LoVo (cell line): ENCODE measurements at regions not wholly inside any gene's neighbourhood (a gene's known extent, or its start where the extent isn't known, plus 50 kb on each side); places are given as distances from the start of the nearest gene placed in this dataset.

Experiments used
- DNase-seq: peaks from one replicate; pipeline ENCODE4 v3.0.0-alpha.2; 2016; ENCODE audit warnings: low spot score

DNA sequence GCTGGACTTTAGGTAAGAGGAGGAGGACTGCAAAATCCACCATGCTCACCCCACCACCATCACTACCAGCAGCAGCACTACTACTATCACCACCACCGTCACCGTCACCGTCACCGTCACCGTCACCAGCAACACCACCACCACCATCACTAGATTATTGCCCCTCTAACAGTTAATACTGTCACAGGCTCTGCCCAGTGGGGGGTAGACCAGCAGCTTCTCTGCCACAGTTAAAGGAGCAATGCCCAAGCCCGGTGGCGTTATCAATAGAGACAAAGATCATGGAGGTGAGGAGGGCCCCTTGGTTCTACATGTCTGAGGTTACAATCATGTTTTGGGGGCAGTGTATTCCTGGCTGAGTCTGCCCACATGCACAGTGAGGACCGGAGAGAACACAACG lies 184.4 kb upstream of the DYNLRB2 start:
- DNase-seq = no peak

DNA sequence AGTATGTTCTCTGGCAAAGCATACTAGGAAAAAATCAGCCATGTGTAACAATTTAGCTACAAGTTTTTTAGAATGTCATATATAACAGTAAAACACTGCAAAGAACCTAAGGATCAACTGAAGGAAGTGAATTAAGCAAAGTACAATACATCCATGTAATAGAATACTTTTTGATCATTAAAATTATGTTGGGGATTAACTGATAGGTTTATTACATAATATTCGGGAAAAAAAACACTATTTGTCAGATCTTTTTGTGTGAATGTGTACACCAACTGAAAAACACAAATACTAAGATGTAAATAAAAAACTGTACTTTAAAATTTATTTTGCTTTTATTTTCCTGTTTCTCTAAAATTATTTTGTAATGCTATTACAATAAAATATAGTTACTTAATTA lies 185.5 kb upstream of the DYNLRB2 start:
- no peak for DNase-seq

DNA sequence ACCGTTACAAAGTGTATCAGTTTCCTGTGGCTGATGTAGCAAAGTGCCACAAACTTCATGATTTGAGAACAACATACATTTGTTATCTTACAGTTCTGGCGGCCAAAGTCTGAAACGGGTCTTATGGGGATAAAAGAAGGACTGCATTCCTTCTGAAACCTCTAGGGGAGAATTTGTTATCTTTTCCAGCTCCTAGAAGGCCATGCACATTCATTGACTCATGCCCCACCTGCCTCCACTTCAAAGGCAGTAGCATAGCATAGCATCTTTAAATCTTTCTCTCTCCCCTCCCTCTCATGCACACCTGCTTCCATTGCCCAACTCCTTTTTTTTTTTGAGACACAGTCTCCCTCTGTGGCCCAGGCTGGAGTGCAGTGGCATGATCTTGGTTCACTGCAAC lies 190.7 kb upstream of the DYNLRB2 start:
- no peak for DNase-seq

DNA sequence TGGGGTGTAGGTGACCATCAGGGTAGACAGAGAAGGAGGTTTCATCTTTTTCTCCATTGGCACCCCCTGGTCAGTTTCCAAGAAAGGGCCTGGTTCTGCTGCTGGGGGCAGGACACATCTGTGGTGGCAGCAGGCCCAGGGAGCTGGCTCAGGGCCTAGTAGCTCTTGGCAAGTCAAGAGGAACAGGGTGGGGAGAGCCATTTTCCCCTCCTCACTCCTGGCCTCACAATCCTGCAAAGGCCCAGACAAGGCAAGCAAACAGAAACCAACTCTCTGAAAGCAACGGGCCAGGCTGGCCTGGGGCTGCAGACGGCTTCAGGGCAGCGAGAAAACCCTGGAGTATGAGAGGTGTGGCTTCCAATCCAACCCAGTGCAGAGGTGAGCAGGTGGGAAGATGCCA lies 192.9 kb upstream of the DYNLRB2 start:
- DNase-seq = no peak

DNA sequence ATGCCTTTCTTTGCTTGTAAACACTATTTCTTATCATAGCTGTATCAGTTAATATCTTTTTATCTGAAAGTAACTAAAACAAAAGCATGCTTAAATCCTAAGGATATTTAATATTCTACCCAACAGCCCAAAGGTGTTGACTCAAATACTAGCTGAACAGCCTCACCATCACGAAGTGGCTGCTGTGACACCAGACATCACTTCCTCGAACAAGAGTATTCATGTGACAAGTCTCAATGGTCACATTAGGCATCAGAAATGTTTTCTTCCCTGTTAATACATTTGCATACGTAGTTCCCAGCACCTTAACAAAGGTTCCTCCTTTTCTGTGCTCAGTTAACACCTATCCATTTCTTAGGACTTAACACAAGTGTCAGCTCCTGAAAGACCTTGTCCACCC lies 193.8 kb upstream of the DYNLRB2 start:
- DNase-seq = no peak

DNA sequence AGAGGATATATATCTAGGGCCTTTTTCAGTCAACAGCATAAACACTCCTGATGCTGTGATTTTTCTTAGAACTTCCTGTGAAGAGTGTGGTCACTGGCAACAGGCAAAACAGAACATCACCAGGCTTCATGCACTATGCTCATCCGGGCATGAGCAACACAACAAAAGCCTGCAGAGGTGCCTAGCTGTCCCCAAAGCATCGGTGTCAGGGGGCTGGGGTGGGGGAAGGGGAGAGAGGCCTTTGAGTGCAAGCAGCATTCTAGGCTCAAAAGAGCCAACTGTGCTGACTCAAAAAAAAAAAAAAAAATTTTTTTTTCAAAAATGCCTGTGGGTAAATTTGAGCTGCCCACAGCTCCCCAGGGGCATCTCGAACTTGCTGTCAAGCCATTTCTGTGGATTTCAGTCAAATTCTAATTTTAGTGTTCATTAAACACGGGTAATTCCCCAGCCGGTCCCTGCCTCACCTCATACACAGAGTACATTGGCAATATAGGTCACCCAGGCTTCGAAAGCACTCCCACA lies 194.6 kb upstream of the DYNLRB2 start:
- no peak for DNase-seq

DNA sequence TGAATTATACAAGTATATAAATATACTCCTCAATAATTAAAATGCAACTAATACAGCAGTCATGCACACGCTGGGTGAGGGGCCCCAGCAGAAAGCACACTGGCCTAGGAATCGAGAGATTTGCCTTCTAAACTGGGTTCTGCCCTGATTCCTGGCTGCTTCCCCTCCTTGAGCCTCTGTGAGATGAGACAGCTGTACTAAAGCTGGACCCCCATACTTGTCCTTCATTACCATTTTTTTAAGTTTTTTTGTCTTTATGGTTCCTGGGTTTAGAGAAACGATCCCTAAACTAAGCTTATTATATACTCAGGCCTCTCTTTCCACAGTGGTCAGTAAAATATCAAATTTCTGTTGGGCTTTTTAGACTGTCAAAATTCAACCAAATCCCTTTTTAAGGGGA lies 195.1 kb upstream of the DYNLRB2 start:
- DNase-seq = no peak

DNA sequence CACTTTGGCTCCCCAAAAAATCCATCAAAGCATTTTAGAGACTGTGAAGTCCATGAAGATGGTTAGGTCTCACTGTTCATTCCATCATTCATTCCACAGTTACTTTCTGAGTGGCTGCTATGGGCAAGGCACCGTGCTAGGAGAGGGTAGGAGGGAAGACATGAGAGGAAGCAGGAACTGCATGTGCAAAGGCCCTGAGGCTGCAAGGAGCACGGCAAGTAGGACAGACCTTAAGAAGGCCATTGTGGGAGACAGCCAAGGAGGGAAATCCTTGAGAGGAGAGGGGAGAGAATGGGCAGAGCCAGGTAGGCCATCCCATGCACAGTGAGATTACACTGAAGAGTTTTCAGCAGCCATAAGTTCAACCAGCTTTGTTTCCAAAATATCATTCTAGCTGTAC lies 196.2 kb upstream of the DYNLRB2 start:
- DNase-seq = no peak

DNA sequence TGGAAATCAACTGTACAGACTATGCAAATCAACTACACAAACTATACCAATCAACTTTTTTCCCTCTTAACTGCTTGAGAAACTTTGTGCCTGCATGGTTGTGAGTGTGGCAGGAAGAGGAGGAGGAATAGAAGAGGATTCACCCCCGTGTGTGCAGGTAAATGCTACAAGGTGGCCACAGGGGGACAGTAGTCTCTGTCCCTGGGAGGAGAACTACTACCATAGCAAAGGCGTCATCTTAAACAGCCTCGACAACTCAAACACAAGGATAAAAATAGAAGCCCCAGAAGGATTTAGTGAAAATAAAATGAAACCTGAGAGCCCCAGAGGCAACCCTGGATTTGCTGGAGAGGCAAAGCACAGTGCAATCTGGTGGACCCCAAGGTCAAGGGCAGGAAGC lies 199.5 kb upstream of the DYNLRB2 start:
- no peak for DNase-seq

DNA sequence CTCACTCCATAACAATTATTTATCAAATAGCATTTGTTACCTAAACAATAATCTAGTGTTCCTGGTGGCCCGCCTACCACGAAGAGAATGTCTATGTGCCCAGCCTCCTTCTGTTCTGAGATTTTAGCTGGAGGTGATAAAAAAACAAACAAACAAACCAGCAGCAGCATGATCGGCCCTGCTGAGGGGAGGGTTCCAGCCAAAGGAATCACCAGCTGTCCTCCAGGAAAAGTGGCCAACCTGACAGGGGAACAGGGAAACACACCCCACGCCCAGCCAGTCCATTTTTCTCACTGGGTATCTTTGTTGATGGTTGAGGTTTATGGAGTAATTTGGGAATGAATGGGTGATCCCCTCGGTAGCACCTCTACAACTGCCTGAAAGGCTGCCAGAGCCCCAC lies 203.0 kb upstream of the DYNLRB2 start:
- DNase-seq = no peak

DNA sequence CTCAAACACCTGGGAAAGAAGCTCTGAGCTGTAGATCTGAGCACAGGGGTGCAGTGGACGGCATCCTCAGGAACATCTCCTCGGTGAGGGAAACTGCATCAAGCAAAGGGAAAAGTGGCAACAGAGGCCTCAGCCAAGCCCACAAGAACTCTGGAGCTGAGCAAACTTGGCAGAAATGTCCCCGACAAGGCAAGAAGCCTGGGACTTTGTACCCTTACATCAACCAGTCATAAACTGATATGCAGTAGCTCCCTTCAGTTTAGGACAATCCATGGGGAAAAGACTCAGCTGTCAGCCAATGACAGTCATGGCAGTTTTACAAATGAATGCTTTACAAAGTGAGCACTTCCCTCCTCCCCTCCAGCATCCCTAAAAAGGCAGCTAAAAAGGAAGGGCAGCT lies 210.0 kb upstream of the DYNLRB2 start:
- no peak for DNase-seq

DNA sequence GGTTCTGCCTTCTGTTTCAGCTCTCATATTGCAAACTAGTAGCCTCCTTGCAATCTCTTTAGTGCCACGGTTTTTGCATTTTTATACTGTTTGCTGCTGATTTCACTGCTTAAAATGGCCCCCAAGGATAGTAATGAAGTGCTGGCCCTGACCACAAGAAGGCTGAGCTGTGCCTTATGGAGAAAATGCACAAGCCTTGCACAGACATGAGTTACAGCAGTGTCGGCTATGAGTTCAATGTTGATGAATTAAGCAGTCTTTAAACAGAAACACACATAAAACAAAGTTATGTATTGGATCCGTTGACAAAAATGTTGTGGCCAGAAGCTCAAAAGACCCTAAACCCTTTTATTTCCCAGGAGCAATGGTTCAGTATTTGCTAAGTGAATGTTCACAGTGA lies 210.6 kb upstream of the DYNLRB2 start:
- no peak for DNase-seq

DNA sequence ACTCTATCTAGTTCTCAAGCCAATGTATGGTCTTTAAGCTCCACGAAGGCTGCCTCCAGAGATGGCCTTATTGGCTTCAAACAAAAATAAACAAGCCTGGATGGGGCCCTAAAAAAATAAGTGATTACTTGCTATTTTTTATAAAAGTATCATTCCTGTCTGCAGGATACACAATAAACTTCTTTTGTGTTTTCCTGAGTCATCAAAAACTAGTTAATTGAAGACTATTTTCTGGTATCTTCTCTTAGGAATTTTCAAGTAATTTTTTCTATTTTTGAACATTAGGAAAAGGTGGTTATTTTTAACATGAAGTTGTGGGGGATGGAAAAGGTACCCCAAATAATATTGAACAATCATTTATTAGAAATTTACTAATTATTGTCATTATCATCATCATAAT lies 213.1 kb upstream of the DYNLRB2 start:
- no peak for DNase-seq

DNA sequence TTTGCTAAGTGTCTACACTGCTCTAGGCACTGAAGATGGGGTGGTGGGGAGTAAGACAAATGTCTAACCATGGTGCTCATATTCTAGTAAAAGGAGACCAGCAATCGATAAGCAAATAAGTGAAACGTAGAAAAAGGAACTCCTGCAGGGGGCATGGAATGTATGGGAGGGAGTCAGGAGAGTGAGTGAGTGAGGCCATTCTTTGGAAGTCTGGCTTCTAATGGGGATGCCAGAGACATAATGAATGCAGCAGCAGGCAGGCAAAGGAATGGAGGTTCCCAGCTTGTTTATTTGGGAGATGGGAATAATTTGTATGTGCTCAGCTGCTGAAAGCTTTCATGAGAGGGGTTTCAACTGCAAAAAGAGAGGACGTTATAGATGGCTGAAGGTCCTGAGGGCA lies 216.4 kb upstream of the DYNLRB2 start:
- DNase-seq = no peak

DNA sequence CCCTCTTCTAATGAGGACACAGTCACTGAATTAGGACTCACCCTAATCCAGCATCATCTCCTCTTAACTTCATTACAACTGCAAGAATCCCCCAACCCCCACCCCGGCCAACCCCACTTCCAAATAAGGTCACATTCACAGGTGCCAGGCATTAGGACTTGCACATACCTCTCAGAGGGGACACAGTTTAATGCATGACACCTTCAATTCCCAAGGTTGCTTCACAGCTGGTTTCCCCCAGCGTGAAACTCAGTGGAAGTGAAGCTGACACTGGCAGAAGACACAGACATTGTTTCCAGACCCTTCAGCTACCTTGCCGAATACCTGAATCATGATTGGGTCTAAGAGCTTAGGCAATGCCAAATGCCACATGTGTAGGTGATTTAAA lies 217.0 kb upstream of the DYNLRB2 start:
- no peak for DNase-seq

DNA sequence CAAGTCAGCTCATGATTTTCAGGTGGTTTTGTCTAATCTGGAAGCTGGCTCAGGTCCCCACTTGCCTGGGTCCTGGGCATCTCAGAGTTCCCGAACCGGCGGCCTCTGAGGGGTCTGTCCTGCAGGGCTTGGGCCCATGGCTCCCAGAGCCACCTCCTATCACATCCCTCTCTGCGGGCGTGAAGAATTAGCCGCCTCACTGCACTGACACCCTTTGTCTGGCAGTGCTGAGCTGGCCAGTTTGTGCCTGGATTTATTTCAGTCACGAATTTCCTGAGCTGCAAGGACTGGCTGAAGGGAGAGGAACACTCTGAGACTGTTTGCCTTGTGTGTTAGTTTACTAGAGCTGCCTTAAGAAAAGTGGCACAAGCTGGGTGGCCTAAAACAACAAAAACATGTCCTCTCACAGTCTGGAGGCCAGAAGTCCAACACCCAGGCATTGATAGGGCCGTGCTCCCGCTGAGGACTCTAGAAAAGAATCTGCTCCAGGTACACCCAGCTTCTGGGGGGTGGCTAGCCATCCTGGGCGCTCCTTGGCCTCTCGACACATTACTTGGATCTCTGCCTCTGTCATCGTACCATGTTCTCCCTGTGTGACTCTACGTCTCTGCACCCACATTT lies 217.5 kb upstream of the DYNLRB2 start:
- no peak for DNase-seq

DNA sequence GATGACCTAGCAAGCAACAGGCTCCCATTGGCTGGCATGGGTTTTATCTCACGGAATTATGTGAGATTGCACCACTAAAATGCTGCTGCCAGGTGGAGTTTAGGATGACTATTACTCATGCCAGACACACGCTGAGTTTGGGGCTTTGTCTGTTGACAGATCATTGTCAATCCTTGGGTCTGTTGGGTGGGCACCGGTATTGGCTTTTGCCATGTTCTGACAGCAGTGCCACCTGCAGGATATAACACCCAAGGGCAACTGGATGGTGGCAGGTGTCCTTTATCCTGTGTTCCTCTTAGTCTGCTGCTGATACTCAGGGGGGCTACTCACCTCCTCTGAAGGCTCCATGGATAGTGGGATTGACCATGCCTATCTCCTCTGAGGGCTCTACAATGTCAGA lies 221.6 kb upstream of the DYNLRB2 start:
- no peak for DNase-seq

DNA sequence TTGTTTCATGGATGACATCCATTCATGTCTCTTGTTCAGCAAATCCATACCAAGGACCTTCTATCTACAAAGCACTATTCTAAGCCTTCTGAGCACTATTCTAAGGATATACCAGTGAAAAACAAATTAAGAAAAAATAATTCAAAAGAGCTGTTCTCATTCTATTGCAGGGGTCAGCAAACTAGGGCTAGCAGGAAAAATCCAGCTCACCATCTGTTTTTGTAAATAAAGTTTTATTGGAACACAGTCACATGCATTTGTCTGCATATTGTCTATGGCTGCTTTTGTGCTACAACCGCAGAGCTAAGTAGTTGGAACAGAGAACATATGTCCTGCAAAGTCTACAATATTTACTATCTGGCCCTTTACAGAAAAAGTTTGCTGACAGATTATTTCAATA lies 222.7 kb upstream of the DYNLRB2 start:
- DNase-seq = no peak

DNA sequence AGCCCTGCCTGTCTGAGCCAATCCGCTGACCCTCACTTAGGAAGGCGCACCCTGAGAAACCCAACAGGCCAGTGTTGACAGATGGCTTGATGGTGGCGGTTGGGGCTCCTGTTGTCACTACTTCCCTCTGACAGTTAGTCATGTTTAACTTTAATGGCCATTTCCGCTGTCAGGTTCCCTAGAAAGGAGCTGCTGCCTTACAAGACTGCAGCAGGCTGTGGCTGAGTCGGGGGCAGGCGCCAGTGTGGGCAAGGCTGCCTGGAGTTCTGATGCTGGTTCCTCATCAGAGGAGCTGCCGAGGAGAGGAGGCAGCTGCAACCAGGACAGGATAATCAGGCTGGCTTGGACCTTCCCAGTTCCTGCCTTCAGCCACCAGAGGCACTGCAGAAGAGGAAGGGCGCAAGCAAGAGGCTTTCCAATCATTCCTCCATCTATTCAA lies 223.2 kb upstream of the DYNLRB2 start:
- no peak for DNase-seq

DNA sequence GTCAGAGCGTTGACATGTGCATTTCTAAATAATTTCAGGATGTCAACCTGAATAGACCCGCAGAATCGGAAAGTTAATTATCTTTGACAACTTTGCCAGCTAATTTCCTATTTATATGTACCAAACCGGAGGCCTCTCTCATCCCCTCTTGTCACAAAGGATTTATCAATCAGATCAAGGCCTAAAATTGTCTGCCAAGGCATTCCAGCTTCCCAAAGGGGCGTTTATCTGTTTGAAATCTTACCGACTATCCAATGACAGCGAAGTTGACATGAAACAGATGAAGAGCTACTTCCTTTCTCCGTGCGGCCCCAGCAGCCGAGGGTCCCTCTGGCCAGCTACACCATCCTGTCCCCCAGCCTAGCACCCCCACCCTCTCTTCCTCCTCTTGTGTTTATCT lies 223.7 kb upstream of the DYNLRB2 start:
- no peak for DNase-seq

DNA sequence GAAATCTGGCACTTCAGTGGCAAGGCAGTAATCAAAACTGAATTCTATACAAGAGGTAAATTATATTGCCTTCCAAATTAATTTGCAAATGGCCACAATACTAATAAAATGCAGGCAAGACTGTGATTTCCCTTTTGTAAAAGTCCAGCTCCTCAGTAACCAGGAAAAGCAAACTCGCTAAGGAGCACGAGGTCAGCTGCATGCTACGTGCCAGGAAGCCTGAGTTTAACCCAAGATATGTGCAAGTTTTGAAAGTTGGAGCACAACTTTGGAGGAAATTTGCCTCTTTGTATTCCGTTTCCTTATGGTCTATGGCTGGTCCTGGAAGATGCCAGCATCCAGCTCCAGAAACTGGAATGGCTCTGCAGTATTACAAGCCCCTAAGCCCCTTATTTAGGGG lies 226.8 kb upstream of the DYNLRB2 start:
- DNase-seq = no peak

DNA sequence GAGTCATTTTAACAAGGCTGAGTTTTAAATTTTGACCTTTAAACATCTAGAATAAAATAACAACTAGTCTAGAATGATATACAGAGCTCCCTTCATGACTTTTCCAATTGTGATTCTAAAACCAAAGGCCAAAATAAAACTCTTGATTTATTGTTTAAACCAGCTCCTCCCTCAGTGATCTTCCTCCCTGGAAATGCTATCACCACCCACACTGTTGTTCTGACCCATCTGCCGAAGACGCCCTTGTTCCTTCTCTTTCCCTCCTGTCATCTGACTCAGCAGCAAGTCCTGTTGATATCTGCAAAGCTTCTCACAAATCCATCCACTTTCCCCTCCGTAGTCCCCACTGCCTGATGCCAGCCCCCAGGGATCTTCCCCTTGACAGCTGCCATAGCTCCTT lies 231.6 kb upstream of the DYNLRB2 start:
- no peak for DNase-seq

DNA sequence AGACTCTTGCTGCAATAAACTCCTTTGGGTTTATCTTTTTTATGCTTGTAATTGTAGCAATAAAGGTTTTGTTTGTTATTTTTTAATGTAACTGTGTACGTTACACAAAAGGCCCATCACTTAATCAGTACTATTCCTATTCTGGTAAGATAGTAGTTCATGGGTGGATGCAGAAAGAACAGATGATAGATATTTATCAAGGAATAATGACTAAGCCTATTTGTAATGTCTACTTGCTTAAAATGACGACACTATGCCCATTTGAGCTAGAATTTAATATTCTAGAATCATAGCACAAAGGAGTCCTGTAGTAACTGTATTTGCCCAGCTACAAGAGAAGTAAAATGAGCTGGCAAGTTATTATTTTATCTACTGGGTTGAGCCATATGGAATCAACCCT lies 235.4 kb upstream of the DYNLRB2 start:
- no peak for DNase-seq

DNA sequence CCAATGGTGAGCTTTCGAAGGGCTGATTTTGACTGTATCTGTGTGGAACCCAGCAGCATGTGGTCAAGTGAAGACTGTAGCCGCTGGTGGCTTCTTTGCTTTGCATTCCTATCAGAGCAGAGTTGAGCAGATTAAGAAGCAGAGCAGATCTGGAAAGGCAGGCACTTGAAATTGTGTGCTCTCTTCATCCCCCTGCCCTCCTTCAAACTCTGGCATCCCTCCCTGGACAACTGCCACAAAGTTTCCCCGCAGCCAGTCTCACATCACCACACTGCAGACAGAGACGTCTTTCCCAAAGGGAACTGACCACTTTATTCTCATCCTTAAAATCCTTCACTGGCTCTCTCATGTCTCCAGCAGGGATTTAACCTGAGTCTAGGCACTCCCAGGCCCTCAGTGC lies 237.1 kb upstream of the DYNLRB2 start:
- no peak for DNase-seq

DNA sequence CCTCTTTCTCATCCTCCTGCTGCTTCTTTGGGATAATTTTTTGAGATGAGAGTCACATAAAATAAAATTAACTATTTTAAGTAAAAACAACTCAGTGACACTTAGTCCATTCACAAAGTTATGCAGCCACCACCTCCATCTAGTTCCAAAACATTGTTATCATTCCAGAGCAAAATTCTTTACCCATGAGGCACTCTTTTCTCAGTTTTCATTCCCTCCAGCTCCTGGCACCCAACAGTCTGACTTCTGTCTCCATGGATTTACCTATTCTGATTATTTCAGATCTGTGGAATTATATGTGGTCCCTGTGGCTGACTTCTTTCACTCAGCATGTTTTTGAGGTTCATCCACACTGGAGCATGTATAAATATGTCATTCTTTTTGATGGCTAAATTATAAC lies 239.9 kb upstream of the DYNLRB2 start:
- DNase-seq = no peak
